NCI-H1417 treated with DMSO at 0.1 percent for 48 hours (cell line): ENCODE measurements at regions not wholly inside any gene's neighbourhood (a gene's known extent, or its start where the extent isn't known, plus 50 kb on each side); places are given as distances from the start of the nearest gene placed in this dataset.
"Not testable (repeated sequence)": the region's sequence is repeated elsewhere in the genome, so short reads cannot be mapped to it uniquely, and the experiment has no call there.

Experiments used
- DNase-seq: peaks from one replicate; lab custom pipeline; 2025; lab: John Stamatoyannopoulos, UW

DNA sequence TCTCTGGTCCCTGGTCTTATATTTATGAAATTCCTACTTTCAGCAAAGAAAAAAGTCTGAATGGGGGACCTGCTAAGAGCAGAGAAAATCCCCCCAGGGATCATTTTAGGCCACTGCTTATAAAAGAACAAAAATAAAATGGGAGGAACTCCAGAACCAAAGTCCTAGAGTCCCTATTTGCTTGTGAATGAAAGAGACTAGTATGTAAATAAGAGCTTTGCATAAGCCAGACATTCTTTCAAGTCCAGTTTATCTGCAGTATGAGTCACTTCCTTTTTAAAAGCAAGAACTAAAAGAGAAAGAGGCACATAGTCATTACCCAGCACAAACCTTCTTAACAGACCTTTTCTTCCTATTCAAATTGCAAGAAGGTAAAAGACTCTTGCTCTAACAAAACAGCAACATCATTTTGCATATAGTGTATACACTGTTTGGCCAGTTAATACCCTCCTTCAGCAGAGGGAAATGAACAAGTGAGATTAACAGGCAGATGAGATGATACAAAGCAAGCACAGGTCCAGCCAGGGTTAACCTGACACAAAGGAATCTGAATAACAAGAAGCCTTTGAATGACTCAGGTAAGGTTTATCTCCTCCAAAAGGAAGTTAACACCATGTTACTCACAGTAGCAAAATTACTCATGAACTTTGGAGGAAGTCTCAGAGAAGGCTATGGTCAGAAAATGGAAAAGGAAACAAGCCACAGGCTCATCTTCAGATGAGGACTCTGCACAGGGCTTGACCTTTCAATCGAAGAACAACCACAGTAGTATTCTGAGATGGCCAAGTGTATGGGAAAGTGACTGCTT lies 87.3 kb downstream of the PHLDA1 start:
- no peak for DNase-seq

DNA sequence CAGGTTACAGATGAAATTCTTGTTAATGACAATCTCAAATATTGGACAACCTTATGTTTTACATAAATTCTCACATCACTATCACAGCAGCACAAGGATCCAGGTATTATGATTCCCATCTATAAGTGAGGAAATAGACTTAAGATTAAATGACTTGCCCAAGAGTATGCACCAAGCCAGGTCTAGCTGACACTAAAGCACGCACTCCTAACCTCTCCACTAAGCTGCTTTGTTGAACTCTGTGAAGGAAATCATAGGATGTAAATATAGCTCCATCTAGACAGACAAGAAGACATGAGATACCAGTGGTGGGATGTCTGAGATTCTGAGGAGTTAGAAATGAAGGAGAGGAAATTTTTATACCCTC lies 87.9 kb downstream of the PHLDA1 start:
- DNase-seq, result no peak

DNA sequence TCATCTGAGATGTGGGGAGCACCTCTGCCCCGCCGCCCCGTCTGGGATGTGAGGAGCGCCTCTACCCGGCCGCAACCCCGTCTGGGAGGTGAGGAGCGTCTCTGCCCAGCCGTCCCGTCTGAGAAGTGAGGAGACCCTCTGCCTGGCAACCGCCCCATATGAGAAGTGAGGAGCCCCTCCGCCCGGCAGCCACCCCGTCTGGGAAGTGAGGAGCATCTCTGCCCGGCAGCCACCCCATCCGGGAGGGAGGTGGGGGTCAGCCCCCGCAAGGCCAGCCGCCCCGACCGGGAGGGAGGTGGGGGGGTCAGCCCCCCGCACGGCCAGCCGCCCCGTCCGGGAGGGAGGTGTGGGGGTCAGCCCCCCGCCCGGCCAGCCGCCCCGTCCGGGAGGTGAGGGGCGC lies 89.9 kb downstream of the PHLDA1 start:
- DNase-seq, result not testable (repeated sequence)

DNA sequence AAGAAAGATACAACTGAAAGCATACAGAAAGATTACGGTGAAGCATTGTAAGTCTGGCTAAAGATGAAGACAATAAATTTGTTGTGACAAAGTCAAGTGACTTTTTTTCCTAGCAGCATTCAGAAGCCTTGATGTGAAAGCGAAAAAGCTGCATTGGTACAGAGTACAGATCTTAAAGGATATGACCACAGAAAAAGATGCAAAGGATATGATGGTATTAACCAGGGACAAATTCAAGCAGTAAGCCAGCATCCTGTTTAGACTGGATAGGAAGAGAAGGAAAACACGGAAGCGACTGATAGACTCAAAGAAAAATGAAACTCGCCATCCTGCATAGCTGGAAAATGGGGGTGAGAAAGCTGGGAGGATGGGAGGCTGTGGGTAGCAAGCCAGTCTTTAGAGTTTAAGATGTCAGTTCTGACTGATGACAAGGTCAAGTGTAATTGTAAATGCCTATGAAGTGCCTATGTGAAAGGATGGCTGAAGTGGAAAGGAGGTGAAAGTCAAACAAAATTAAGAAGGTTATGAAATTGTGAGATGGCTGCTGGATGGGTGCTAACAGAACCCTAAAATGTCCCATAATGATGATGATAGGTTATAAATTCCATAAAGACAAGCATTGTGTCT lies 92.4 kb downstream of the PHLDA1 start:
- no peak for DNase-seq

DNA sequence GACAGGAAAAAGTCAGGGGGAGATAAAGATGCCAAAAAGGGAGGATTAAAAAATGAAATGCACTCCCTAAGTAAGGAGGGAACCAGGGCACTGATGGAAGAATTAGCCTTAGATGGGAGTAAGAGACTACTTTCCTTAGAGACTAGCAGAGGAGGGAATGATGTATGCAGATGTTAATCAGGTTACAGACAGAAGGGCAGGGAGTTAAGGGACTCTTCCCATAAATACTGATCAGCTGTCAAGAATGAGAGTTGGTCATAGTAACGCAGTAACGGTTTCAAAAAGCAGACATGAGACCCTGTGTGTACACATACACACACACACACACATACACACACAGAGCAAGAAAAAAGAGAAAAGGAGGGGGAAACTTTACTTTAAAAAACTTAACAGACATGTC lies 93.4 kb downstream of the PHLDA1 start:
- DNase-seq, result no peak

DNA sequence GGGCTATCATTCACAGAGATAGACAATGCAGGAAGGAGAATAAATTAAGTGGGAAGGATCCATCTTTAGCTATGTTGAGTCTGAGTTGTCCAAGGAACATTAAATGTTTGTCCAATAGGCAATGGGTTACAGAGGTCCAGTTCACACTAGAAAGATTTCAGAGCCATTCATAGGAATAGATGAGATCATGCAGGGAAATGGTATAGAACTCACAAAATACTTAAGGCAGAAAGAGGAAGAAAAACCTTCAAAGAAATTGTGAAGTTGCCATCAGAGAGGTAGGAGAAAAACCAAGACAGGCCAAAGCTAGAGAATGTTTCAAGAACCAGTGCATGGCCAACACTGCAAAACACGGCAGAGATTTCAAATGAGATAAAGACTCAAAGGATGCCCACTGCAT lies 94.1 kb downstream of the PHLDA1 start:
- no peak for DNase-seq

DNA sequence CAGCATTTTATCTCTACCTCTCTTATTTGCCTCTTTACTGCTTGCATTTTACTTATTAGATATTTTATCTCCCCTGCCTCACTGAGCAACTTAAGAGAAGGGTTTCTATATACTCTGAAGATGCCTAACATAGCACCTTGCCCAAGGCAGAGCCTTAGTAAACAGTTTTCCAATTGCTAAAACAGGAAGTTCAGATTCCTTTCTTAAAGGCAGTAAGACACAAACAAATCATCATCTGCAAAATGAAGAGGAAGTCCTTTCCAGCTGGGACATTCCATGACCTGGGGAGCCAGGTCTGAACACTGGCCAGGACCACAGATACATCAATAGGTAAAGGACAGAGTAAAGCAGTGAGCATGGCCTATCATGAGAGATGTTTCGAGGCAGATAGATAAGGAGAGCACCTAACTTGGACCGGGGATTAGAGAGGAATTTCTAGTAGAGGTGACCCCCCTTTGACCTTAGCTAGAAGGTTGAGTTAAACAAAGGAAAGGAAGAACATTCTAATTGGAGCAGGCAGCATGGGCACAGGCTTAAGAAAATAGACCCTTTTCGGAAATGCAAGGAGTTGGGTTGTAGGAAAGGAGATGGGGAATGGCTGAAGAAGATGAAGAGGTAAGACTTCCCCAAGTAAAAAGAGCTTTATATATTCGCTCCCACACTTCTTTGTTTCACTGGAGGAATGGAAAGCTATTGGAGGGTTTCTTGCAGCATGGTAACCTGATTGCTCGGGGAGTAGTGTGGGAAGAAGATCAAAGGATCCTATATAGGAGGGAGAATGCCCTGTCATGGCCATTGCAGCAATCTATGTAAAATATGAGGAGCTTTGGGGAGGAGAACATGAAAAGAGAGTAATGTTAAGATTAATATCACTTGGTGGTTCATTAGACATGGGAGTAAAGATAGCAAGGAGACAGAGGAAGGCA lies 94.8 kb downstream of the PHLDA1 start:
- DNase-seq, result no peak

DNA sequence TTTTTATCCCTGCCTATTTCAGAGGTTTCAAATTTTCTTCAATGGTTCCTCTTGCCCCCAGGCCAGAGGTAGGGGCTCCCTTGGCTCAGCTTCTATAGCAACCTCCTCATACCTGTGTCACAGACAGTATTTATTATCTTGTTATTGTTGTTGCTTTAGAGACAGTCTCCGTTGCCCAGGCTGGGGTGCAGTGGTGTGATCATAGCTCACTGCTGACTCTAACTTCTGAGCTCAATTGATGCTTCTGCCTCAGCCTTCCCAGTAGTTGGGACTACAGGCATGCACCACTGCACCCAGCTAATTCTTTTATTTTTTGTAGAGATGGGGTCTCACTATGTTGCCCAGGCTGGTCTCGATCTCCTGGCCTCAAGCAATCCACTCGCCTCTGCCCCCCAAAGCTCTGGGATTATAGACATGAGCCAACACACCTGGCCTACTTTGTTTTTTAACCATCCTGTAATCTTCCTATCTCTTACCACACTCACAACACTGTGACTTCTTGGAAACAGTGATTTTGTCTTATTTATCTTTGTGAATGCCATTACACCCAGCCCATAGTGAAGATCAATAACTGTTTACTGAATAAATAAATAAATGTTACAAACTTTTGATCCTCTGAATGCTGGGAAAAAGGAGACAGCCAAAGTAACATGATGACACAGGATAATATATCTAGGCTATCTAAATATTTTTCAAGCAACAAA lies 95.9 kb downstream of the PHLDA1 start:
- no peak for DNase-seq

DNA sequence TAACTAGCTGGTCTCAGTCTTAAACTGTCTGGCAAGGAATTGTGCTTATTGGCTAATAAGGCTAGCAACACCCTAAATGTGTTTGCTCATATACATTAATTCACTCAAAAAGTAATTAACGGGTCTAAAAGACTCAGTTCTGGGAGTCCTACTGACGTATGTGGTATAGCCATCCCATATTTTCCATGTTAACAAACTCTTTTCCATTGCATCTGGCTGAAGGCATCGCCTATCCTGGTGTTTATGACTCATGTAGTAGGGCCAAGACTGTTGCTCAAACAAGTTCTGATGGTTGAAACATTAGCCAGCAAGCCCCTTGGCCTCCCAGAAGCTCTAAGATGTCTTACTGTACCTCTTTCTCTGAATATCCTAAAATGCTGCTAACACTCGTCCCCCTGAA lies 98.5 kb downstream of the PHLDA1 start:
- DNase-seq, result no peak

DNA sequence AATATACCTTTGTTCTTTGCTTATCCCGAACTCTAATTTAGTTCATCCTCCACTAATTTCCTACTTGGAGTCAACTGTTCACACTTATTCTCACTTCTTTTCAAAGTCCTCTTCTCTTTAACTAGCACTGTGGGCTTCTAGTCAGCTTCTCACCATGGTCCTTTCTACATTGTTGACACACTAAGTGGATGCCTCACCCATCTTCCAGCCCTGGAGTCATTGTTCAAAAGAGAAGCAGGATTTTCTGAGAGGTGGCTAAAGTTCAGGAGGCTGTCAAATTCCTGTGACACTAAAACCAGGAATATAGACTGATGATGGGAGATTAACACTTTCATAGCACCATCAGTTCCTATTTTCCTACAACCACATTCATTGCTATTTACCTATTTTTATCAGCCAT lies 99.3 kb downstream of the PHLDA1 start:
- DNase-seq, result no peak

DNA sequence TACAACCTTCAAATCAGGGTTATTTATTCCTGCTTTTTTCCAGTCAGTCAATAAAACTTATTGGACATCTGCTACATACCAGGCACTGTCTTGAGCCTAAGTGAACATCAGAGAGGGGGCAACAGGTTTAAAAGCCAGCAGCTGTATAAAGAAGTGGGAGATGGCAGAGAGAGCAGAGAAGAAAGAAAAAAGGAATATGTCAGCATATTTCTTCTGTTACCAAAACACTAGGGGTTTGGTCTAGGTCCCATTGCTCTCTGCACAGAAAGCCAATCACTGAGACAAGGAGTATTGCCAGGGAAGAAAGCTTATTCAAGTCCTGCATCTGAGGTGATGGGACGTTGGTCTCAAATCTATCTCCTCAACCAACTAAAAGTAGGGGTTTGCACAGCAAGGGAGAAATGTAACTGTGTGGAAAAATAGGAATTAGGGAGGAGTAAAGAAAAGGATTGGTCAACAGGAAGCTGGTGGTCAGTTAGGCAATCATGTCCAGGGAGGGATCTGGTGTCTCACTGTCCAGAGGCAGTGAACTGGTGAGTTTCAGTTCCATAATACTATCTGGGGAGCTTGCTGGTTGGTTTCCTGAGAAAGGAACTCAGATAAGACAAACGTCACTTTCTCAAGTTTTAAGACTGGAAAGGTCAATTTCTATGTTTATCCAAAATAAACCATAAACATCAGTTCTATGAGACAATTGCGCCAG lies 107.5 kb downstream of the PHLDA1 start:
- no peak for DNase-seq

DNA sequence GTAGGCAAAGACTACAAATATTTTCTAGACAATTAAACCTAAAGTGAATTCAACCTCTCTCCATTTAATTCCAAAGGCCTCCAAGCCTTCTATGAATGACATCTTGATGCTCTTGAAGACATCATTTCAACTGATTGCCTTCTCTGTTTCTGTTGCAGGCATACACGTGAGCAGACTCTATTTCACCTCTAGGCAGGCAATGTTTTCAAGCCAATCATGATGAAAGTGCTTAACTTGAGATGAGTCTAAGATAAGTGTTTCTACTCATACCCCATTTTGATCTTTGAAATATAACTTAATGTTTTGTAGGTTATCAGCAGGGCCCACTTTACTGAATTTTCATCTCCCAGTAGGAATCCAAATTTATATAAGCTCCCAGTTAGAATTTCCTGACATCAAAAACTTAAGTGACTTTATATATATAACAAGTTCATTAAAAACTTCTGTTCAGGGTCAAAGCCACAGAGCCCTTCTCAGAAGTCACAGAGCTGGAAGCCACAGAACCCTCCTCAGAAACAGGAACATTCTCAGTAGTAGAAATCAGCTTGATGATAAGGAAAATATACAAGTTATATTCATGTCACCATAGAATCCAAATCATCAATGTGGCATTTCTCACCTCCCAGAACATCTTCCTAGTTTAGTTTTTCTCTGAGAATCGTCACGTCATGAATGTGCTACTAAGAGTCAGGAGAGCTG lies 108.5 kb downstream of the PHLDA1 start:
- no peak for DNase-seq

DNA sequence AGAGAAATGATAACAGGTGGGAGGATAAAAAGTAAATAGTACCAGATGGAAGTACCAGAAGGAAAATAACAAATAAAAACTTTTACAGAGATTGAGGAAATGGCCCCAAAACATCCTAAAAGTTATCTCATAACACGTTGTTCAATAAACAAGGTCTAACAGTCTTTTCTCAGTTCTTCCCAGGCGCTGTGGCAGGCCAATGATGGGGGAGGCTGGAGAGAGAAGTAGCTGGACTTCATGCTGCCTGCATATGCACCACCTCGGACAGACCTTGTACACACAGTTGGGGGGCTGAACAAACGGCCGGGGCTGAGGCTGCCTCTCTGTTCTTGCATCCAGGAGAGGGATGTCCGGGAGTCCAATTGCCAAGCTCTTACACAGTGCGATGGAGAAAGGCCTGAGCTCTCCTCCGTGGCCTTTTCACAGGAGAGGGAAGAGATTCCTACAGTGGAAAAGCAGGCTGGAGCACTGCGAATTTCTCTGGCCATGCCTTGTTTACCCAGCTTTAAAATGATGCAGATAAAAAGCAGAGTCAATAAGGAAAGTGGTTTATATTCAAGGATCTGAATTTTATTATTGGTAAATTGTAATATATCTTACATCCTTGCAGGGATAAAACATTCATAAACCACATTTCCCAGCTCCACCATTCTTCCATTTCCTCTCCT lies 109.8 kb downstream of the PHLDA1 start:
- DNase-seq, result no peak

DNA sequence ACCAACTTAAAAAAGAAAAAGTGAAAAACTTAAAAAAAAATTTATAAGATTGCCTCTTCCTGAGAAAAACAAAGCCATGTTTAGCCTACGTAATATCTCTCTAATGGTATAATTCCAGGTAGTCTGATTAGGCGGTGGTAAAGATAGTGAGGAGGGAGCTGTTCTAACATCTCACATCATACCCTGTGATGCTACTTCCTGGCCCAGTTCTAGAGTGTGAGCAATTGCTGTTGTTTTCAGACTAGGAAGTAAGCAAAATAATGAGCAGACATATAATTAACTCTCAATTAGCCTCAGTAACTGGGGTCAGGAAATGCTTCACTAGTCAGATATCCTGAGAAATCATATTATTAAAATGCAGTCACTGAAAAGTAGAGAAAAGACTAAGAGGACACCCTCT lies 113.9 kb downstream of the PHLDA1 start:
- no peak for DNase-seq

DNA sequence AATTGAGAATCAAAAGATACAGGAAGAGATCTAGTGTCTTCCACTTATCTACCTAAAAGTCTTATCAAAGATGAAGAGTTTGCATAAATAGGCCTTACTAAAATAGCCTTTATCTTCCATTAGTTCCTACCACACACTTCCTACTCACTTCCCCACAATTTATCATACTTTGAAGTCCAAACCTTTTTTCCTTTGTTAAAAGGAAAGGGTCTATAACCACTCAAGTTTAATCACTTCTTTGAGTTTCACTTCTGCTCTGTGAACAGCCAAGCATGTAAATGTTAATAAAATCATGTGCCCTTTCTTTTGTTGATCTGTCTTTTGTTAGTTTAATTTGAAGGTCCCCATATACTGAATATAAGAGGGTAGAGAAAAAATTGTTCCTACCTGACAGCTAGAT lies 114.5 kb downstream of the PHLDA1 start:
- no peak for DNase-seq

DNA sequence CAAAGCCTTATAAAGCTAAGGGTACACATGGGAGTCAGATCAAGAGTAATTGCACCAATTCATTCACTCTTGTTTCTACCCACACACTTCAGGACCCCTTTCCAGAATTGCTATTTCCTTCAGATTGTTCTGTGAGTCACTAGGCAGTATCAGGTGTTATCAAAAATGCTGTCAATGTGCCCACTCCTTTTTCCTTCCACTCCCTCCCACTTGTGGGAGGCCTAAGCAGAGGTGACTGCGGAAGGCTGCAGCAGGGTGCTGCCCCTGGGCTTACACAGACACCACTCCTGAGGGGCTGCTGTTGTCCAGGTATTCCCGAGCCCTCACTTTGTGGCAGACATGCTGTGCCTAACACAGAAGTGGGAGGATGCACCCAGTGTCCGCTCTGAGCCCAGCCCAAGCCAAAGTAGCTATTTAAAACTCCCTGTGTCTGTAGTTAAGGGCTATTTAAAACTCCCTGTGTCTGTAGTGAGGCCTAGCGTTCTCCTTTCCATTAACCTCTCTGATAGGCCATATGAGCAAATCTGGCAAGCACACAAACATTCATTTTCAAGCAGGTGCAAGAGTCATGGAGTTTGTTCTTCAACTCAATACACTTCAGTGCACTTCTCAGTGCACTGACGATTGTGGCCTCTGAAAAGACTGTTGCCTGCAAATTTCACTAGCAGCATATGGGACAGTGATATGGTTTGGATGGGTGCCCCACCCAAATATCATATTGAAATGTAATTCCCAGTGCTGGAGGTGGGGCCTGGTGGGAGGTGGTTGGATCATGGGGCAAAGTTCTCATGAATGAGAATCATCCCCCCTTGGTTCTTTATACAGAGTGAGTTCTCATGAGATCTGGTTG lies 117.8 kb downstream of the PHLDA1 start:
- no peak for DNase-seq

DNA sequence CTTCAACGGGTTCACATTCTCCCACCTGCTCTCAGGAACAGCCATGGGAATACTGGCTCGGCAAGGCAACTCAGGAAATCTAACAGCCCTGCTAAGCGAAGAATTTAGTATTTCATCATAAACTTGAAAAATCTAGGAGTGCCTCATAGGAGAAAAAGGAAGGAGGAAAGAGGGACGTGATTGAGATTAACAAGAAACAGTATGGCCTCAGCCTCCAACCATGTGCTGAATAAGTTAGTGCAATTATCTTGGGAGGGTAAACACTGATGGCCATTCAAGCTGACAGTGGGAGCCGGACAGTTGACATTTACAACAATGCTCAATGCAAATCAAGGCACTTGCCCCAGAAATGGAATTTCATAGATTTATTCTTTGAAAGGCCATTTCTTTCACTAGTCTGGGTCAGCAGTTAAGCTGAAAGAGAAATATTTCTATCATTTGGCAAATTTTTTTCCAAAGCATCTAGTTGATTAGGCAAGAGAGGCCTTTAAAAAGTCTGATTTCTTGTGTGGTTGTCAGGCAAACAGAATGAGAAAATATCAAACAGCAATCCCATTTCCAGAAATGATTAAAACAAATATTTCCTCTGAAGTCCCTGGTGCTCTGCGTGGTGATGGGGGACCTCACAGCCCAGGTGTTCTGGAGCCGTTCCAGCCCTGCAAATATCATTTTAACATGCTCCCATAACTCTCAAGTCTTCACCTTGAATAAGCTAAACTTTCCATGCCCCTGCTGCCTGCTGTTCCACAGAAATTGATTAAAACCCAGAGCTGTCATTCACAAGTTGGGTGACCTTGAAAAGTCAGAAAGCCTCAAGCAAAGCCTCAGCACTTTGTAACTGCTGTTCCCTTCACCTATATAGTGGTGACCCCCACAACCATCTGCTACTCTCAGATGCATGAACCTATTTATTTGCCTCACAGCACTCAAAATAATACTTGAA lies 121.6 kb downstream of the PHLDA1 start:
- peak; percentile 57 for DNase-seq

DNA sequence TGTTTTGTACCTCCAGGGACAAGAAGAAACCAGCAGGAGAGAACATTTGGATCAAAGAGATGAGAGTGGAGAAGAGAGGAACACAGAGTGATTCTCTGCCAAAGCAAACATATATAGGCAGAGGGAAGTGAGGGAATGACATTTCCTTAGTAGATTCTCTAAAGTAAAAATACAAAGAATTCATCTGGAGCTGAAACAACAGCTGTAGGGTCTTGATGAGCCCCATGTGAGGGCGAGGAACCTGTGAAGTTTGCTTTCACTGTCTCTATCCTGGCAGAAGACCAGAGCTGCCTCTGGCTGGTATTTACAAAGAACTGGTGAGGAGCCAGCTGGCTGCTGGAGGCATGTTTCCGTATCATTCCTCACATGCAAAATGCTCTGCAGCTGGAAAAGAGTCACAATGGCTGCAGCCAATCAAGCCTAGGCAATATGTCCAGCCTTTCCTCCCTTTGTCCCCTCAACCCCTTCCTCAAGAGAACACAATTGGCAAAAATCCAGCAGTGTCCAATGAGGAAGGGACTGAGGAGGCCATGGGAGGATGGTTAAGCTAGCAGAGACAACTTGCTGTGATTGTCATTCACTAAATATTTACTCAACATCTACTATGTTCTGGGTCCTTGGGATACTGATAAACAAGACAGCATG lies 122.5 kb downstream of the PHLDA1 start:
- DNase-seq, result no peak
